WTC11 (cell line): ENCODE measurements at regions not wholly inside any gene's neighbourhood (a gene's known extent, or its start where the extent isn't known, plus 50 kb on each side); places are given as distances from the start of the nearest gene placed in this dataset.

Experiments
- ATAC-seq: fragments of 200-7000 bp; cut with Tn5 transposase; 2 replicates; pipeline ENCODE4 v1.10.0; 2021; ENCODE audit warnings: mild to moderate bottlenecking, moderate library complexity
- CTCF ChIA-PET: fragments of 300-600 bp; sonication (Branson Sonifier 250); formaldehyde crosslinking; loops from one replicate; lab custom pipeline; 2021; ENCODE audit warnings: antibody characterized with exemption; lab: Charles Lee
- POLR2A ChIA-PET: fragments of 350-600 bp; sonication (Branson Sonifier 250); formaldehyde crosslinking; loops from one replicate; lab custom pipeline; 2021; ENCODE audit warnings: antibody characterized with exemption; lab: Charles Lee
- DNase-seq: peaks from one replicate; pipeline ENCODE4 v3.0.0; 2021; ENCODE audit warnings: low spot score
- H3K27ac Mint-ChIP-seq: 2 replicates; pipeline ENCODE4 v1.8.0; 2021; ENCODE audit warnings: mixed read lengths
- H3K27me3 Mint-ChIP-seq: 2 replicates; pipeline ENCODE4 v1.8.0; 2021; ENCODE audit warnings: low read depth, mild to moderate bottlenecking, moderate library complexity, mixed read lengths
- H3K36me3 Mint-ChIP-seq: 2 replicates; pipeline ENCODE4 v1.8.0; 2021; ENCODE audit warnings: mixed read lengths
- H3K4me1 Mint-ChIP-seq: 2 replicates; pipeline ENCODE4 v1.8.0; 2022; ENCODE audit warnings: mixed read lengths
- H3K4me3 Mint-ChIP-seq: 2 replicates; pipeline ENCODE4 v1.8.0; 2021; ENCODE audit warnings: mild to moderate bottlenecking, moderate library complexity, mixed read lengths
- H3K9me3 Mint-ChIP-seq: 2 replicates; pipeline ENCODE4 v1.8.0; 2021; ENCODE audit warnings: mixed read lengths
- ATF1 ChIP-seq: sonication (generic); formaldehyde crosslinking; IDR thresholded peaks from 2 replicates; pipeline ENCODE4 v1.8.1; 2023; ENCODE audit warnings: mild to moderate bottlenecking, moderate library complexity, missing genetic modification reagents
- ESRRA ChIP-seq: sonication (generic); formaldehyde crosslinking; IDR thresholded peaks from 2 replicates; pipeline ENCODE4 v1.8.1; 2022; ENCODE audit warnings: mild to moderate bottlenecking, missing genetic modification reagents, borderline replicate concordance
- FOXK1 ChIP-seq: sonication (generic); formaldehyde crosslinking; IDR thresholded peaks from 2 replicates; pipeline ENCODE4 v1.8.0; 2022; ENCODE audit warnings: mild to moderate bottlenecking, moderate library complexity, missing genetic modification reagents
- GABPB1 ChIP-seq: sonication (generic); formaldehyde crosslinking; IDR thresholded peaks from 2 replicates; pipeline ENCODE4 v1.8.1; 2023; ENCODE audit warnings: mild to moderate bottlenecking, missing genetic modification reagents
- GTF2I ChIP-seq: fragments of 250-450 bp; sonication (Bioruptor Pico); conservative IDR thresholded peaks from 2 replicates; pipeline ENCODE4 v1.4.0; 2021; ENCODE audit warnings: mild to moderate bottlenecking
- KAT7 ChIP-seq: sonication (generic); formaldehyde crosslinking; IDR thresholded peaks from 2 replicates; pipeline ENCODE4 v1.8.1; 2023; ENCODE audit warnings: missing genetic modification reagents, mild to moderate bottlenecking, borderline replicate concordance
- MXD4 ChIP-seq: fragments of 250-450 bp; sonication (Bioruptor Pico); IDR thresholded peaks from 2 replicates; pipeline ENCODE4 v1.8.0; 2021; ENCODE audit warnings: mild to moderate bottlenecking, moderate library complexity, borderline replicate concordance
- NFATC4 ChIP-seq: fragments of 250-450 bp; sonication (Bioruptor Pico); IDR thresholded peaks from 2 replicates; pipeline ENCODE4 v1.9.0; 2021; ENCODE audit warnings: mild to moderate bottlenecking
- NR1H2 ChIP-seq: sonication (generic); formaldehyde crosslinking; IDR thresholded peaks from 2 replicates; pipeline ENCODE4 v1.9.0; 2021; ENCODE audit warnings: mild to moderate bottlenecking, moderate library complexity, missing genetic modification reagents
- SOX15 ChIP-seq: fragments of 250-450 bp; sonication (Bioruptor Pico); IDR thresholded peaks from 2 replicates; pipeline ENCODE4 v1.9.0; 2021; ENCODE audit warnings: mild to moderate bottlenecking
- TCF7 ChIP-seq: sonication (generic); formaldehyde crosslinking; IDR thresholded peaks from 2 replicates; pipeline ENCODE4 v1.8.0; 2022; ENCODE audit warnings: mild to moderate bottlenecking, low read depth, missing genetic modification reagents, moderate library complexity
- TP53 ChIP-seq: sonication (generic); formaldehyde crosslinking; IDR thresholded peaks from 2 replicates; pipeline ENCODE4 v1.8.1; 2023; ENCODE audit warnings: mild to moderate bottlenecking, missing genetic modification reagents
- ZNF219 ChIP-seq: sonication (generic); formaldehyde crosslinking; IDR thresholded peaks from 2 replicates; pipeline ENCODE4 v1.8.0; 2023; ENCODE audit warnings: missing genetic modification reagents, mild to moderate bottlenecking, borderline replicate concordance
- ZNF416 ChIP-seq: fragments of 250-450 bp; sonication (Bioruptor Pico); IDR thresholded peaks from 2 replicates; pipeline ENCODE4 v1.9.0; 2021; ENCODE audit warnings: mild to moderate bottlenecking, inconsistent platforms
- ZNF671 ChIP-seq: fragments of 250-450 bp; sonication (Bioruptor Pico); IDR thresholded peaks from 2 replicates; pipeline ENCODE4 v1.8.0; 2021; ENCODE audit warnings: mild to moderate bottlenecking
- TF ChIP-seq, protein P1 (sequence below): sonication (generic); formaldehyde crosslinking; conservative IDR thresholded peaks from 2 replicates; pipeline ENCODE4 v1.8.1; 2023; ENCODE audit warnings: mild to moderate bottlenecking, low read depth, missing genetic modification reagents, moderate library complexity
- TF ChIP-seq, protein P2 (sequence below): sonication (generic); formaldehyde crosslinking; IDR thresholded peaks from 2 replicates; pipeline ENCODE4 v1.8.0; 2022; ENCODE audit warnings: mild to moderate bottlenecking, missing genetic modification reagents
- TF ChIP-seq, protein P3 (sequence below): fragments of 250-450 bp; sonication (Bioruptor Pico); IDR thresholded peaks from 2 replicates; pipeline ENCODE4 v1.8.0; 2021; ENCODE audit warnings: mild to moderate bottlenecking
- TF ChIP-seq, protein P4 (sequence below): fragments of 200-600 bp; IDR thresholded peaks from 2 replicates; pipeline ENCODE4 v1.8.0; 2022; ENCODE audit warnings: antibody characterized with exemption
- TF ChIP-seq, protein P5 (sequence below): sonication (generic); formaldehyde crosslinking; IDR thresholded peaks from 2 replicates; pipeline ENCODE4 v1.8.0; 2022; ENCODE audit warnings: mild to moderate bottlenecking, missing genetic modification reagents
- TF ChIP-seq, protein P6 (sequence below): sonication (generic); formaldehyde crosslinking; IDR thresholded peaks from 2 replicates; pipeline ENCODE4 v1.8.0; 2023; ENCODE audit warnings: missing genetic modification reagents
- TF ChIP-seq, protein P7 (sequence below): sonication (generic); formaldehyde crosslinking; IDR thresholded peaks from 2 replicates; pipeline ENCODE4 v1.8.1; 2022; ENCODE audit warnings: missing genetic modification reagents, borderline replicate concordance

DNA sequence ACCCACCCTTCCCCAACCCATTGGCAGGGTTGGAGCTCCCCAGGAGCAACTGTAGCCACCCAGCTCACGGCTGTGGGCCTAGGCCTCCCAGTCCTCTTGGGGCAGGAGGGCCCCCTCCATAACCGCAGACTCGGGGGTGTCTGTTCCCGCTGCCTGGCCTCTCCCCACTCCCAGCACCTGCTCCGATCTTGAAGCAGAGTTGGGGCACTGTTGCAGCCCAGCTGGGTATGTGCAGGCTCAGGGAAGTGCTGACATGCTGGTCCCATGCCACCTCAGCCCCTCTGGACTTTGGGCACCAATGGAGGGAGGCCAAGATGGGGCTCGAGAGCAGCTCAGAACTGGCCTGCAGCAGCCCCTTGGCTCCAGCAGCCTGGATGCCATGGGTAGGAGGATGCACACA, 54.8 kb upstream of the KRTAP11-1 start:
- Mint-ChIP-seq H3K36me3 (no peaks in the 10 kb centered on the region), H3K9me3 (peaks cover 12% of the 10 kb centered on the region), H3K4me1 (no peaks in the 10 kb centered on the region), H3K27ac (no peak overlapping the region), H3K27me3 (no peaks in the 10 kb centered on the region), H3K4me3 (no peak overlapping the region)
- POLR2A ChIA-PET = no interaction called here
- no peak for ATAC-seq
- DNase-seq = no peak
- CTCF ChIA-PET = no interaction called here
- no peak for TF ChIP-seq NR1H2 (CRISPR knock-in tag)
- TF ChIP-seq, protein P1, sequence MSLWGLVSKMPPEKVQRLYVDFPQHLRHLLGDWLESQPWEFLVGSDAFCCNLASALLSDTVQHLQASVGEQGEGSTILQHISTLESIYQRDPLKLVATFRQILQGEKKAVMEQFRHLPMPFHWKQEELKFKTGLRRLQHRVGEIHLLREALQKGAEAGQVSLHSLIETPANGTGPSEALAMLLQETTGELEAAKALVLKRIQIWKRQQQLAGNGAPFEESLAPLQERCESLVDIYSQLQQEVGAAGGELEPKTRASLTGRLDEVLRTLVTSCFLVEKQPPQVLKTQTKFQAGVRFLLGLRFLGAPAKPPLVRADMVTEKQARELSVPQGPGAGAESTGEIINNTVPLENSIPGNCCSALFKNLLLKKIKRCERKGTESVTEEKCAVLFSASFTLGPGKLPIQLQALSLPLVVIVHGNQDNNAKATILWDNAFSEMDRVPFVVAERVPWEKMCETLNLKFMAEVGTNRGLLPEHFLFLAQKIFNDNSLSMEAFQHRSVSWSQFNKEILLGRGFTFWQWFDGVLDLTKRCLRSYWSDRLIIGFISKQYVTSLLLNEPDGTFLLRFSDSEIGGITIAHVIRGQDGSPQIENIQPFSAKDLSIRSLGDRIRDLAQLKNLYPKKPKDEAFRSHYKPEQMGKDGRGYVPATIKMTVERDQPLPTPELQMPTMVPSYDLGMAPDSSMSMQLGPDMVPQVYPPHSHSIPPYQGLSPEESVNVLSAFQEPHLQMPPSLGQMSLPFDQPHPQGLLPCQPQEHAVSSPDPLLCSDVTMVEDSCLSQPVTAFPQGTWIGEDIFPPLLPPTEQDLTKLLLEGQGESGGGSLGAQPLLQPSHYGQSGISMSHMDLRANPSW = no peak
- TF ChIP-seq, all 79 proteins: peak for 0

DNA sequence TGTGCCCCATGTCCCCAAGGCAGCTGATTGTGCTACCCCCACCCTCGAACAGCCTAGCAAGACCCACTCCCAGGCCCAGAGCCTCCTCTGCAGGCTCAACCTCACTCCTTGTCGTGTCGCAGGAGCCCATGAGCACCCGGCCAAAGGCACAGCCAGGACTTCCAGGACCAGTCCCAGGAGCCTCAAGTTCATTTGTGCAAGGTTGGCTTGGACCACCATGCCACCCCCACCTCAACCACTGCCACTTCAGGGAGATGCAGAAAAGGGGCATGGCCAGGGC, 54.4 kb upstream of the KRTAP11-1 start:
- no peak overlapping the region for H3K4me3 Mint-ChIP-seq
- H3K36me3 Mint-ChIP-seq = no peaks in the 10 kb centered on the region
- H3K27ac Mint-ChIP-seq = no peak overlapping the region
- POLR2A ChIA-PET = no interaction called here
- no peak for ATAC-seq
- no peaks in the 10 kb centered on the region for H3K27me3 Mint-ChIP-seq
- H3K9me3 Mint-ChIP-seq = peaks cover 12% of the 10 kb centered on the region
- no peaks in the 10 kb centered on the region for H3K4me1 Mint-ChIP-seq
- DNase-seq = no peak
- TF ChIP-seq, protein P2, sequence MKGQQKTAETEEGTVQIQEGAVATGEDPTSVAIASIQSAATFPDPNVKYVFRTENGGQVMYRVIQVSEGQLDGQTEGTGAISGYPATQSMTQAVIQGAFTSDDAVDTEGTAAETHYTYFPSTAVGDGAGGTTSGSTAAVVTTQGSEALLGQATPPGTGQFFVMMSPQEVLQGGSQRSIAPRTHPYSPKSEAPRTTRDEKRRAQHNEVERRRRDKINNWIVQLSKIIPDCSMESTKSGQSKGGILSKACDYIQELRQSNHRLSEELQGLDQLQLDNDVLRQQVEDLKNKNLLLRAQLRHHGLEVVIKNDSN = no peak
- TF ChIP-seq, protein P3, sequence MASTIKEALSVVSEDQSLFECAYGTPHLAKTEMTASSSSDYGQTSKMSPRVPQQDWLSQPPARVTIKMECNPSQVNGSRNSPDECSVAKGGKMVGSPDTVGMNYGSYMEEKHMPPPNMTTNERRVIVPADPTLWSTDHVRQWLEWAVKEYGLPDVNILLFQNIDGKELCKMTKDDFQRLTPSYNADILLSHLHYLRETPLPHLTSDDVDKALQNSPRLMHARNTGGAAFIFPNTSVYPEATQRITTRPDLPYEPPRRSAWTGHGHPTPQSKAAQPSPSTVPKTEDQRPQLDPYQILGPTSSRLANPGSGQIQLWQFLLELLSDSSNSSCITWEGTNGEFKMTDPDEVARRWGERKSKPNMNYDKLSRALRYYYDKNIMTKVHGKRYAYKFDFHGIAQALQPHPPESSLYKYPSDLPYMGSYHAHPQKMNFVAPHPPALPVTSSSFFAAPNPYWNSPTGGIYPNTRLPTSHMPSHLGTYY (CRISPR knock-in tag) = no peak
- TF ChIP-seq, protein P4, sequence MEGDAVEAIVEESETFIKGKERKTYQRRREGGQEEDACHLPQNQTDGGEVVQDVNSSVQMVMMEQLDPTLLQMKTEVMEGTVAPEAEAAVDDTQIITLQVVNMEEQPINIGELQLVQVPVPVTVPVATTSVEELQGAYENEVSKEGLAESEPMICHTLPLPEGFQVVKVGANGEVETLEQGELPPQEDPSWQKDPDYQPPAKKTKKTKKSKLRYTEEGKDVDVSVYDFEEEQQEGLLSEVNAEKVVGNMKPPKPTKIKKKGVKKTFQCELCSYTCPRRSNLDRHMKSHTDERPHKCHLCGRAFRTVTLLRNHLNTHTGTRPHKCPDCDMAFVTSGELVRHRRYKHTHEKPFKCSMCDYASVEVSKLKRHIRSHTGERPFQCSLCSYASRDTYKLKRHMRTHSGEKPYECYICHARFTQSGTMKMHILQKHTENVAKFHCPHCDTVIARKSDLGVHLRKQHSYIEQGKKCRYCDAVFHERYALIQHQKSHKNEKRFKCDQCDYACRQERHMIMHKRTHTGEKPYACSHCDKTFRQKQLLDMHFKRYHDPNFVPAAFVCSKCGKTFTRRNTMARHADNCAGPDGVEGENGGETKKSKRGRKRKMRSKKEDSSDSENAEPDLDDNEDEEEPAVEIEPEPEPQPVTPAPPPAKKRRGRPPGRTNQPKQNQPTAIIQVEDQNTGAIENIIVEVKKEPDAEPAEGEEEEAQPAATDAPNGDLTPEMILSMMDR = no peak
- TF ChIP-seq, protein P5, sequence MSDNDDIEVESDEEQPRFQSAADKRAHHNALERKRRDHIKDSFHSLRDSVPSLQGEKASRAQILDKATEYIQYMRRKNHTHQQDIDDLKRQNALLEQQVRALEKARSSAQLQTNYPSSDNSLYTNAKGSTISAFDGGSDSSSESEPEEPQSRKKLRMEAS (CRISPR knock-in tag) = no peak
- TF ChIP-seq MXD4 (CRISPR knock-in tag) (no peak), KAT7 (CRISPR knock-in tag) (no peak), SOX15 (no peak), GABPB1 (CRISPR knock-in tag) (no peak), TCF7 (CRISPR knock-in tag) (no peak)
- TF ChIP-seq, protein P6, sequence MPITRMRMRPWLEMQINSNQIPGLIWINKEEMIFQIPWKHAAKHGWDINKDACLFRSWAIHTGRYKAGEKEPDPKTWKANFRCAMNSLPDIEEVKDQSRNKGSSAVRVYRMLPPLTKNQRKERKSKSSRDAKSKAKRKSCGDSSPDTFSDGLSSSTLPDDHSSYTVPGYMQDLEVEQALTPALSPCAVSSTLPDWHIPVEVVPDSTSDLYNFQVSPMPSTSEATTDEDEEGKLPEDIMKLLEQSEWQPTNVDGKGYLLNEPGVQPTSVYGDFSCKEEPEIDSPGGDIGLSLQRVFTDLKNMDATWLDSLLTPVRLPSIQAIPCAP = no peak
- TF ChIP-seq, all 79 proteins: peak for 0
- CTCF ChIA-PET = no interaction called here

DNA sequence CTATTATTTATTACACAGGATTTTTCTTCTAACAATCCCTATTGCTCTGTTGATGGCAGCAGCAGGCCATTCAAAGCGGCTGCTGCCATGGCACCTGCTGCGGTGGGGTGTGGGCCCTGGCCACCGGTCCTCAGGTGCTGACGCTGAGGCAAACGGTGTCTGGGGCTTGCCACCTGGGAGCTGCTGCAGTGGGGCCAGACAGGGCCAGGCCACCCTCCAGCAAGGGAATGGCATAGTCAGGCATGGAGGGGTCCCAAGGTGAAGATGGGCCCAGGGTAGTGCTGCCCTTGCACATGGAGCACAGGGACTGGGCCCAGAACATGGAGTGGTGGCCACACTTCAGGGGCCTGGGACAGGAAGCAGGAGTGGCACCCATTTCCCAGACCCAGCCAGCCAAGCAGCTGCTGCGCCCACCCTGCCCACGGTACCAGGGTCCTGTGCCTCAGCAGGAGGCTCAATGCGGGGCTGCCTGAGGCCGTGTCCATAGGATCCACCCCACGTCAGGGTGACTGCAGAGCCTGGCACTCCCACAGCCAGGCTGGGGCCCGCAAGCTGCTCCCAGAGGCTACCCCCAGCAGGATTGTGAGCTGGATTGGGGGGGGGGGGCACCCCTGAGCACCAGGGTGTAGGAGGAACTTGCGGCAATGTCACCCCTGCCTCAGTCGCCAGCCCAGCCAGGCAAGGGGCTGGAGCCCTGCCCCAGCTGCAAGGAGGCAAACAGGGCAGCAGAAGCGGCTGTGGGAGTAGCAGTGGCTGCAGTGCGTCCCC, 53.9 kb upstream of the KRTAP11-1 start:
- DNase-seq (no peak), ATAC-seq (no peak)
- Mint-ChIP-seq H3K36me3 (no peaks in the 10 kb centered on the region), H3K4me3 (no peak overlapping the region), H3K27me3 (no peaks in the 10 kb centered on the region), H3K4me1 (no peaks in the 10 kb centered on the region), H3K27ac (no peak overlapping the region), H3K9me3 (peaks cover 13% of the 10 kb centered on the region)
- ChIA-PET POLR2A (no interaction called here), CTCF (interaction anchor here (0.5 kb wide), 1 partner anchor 173 kb away, joined by 3 read pairs; no protein-coding TSS in a partner anchor)
- no peak for TF ChIP-seq TP53 (CRISPR knock-in tag)
- no peak for TF ChIP-seq GTF2I (CRISPR knock-in tag)
- TF ChIP-seq, protein P7, sequence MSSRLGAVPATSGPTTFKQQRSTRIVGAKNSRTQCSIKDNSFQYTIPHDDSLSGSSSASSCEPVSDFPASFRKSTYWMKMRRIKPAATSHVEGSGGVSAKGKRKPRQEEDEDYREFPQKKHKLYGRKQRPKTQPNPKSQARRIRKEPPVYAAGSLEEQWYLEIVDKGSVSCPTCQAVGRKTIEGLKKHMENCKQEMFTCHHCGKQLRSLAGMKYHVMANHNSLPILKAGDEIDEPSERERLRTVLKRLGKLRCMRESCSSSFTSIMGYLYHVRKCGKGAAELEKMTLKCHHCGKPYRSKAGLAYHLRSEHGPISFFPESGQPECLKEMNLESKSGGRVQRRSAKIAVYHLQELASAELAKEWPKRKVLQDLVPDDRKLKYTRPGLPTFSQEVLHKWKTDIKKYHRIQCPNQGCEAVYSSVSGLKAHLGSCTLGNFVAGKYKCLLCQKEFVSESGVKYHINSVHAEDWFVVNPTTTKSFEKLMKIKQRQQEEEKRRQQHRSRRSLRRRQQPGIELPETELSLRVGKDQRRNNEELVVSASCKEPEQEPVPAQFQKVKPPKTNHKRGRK = no peak
- no peak for TF ChIP-seq ZNF219
- TF ChIP-seq MXD4 (CRISPR knock-in tag) = no peak
- no peak for TF ChIP-seq ATF1 (CRISPR knock-in tag)
- TF ChIP-seq ESRRA = no peak
- TF ChIP-seq, protein P3 (CRISPR knock-in tag) = no peak
- TF ChIP-seq ZNF671 (CRISPR knock-in tag) = no peak
- no peak for TF ChIP-seq FOXK1 (CRISPR knock-in tag)
- TF ChIP-seq KAT7 (CRISPR knock-in tag) = no peak
- TF ChIP-seq ZNF416 (CRISPR knock-in tag) = no peak
- no peak for TF ChIP-seq NFATC4 (CRISPR knock-in tag)
